Chondrocyte (in vitro differentiated cells): ENCODE measurements at regions not wholly inside any gene's neighbourhood (a gene's known extent, or its start where the extent isn't known, plus 50 kb on each side); places are given as distances from the start of the nearest gene placed in this dataset.

Source experiments
- DNase-seq: peaks from one replicate; pipeline ENCODE4 v3.0.0; 2021; ENCODE audit warnings: mixed read lengths, low spot score
- H3K27ac Mint-ChIP-seq: one replicate; pipeline ENCODE4 v1.8.0; 2021; ENCODE audit warnings: mild to moderate bottlenecking, moderate library complexity, mixed read lengths; ENCODE audit not compliant: unreplicated experiment
- H3K27me3 Mint-ChIP-seq: 2 replicates; pipeline ENCODE4 v1.8.0; 2021; ENCODE audit warnings: low read depth, mixed read lengths
- H3K36me3 Mint-ChIP-seq: 2 replicates; pipeline ENCODE4 v1.8.0; 2021; ENCODE audit warnings: low read depth, mixed read lengths
- H3K4me1 Mint-ChIP-seq: 2 replicates; pipeline ENCODE4 v1.8.0; 2021; ENCODE audit warnings: low read depth, mild to moderate bottlenecking, mixed read lengths
- H3K4me3 Mint-ChIP-seq: one replicate; pipeline ENCODE4 v1.8.0; 2021; ENCODE audit warnings: mild to moderate bottlenecking, moderate library complexity, mixed read lengths; ENCODE audit not compliant: unreplicated experiment
- H3K9me3 Mint-ChIP-seq: 2 replicates; pipeline ENCODE4 v1.8.0; 2021; ENCODE audit warnings: low read depth, mixed read lengths
- TF ChIP-seq, protein P1 (sequence below): fragments of 200-600 bp; sonication (generic); IDR thresholded peaks from 2 replicates; pipeline ENCODE4 v1.5.0; 2021; ENCODE audit warnings: antibody characterized with exemption, mild to moderate bottlenecking, moderate library complexity

DNA sequence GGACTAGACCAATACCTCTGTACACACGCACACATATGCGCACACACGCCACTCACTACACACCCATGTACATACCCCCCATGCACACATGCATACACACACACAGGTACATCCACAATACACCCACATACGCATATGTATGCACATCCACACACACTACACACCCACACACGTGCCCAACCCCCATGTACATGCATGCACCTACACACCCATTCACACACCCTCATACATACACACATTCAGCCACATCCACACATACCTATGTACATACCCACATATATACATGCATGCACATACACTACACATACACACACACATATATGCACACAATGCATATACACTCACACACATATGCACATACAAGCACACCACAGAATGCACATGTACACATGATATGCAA lies 107.1 kb downstream of the GADD45G start:
- H3K4me3 Mint-ChIP-seq, result no peak overlapping the region
- H3K4me1 Mint-ChIP-seq, result no peaks in the 10 kb centered on the region
- DNase-seq, result no peak
- no peaks in the 10 kb centered on the region for H3K36me3 Mint-ChIP-seq
- no peak overlapping the region for H3K27ac Mint-ChIP-seq
- H3K27me3 Mint-ChIP-seq, result peaks cover 10% of the 10 kb centered on the region
- TF ChIP-seq, protein P1, sequence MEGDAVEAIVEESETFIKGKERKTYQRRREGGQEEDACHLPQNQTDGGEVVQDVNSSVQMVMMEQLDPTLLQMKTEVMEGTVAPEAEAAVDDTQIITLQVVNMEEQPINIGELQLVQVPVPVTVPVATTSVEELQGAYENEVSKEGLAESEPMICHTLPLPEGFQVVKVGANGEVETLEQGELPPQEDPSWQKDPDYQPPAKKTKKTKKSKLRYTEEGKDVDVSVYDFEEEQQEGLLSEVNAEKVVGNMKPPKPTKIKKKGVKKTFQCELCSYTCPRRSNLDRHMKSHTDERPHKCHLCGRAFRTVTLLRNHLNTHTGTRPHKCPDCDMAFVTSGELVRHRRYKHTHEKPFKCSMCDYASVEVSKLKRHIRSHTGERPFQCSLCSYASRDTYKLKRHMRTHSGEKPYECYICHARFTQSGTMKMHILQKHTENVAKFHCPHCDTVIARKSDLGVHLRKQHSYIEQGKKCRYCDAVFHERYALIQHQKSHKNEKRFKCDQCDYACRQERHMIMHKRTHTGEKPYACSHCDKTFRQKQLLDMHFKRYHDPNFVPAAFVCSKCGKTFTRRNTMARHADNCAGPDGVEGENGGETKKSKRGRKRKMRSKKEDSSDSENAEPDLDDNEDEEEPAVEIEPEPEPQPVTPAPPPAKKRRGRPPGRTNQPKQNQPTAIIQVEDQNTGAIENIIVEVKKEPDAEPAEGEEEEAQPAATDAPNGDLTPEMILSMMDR, result no peak
- H3K9me3 Mint-ChIP-seq, result no peaks in the 10 kb centered on the region

DNA sequence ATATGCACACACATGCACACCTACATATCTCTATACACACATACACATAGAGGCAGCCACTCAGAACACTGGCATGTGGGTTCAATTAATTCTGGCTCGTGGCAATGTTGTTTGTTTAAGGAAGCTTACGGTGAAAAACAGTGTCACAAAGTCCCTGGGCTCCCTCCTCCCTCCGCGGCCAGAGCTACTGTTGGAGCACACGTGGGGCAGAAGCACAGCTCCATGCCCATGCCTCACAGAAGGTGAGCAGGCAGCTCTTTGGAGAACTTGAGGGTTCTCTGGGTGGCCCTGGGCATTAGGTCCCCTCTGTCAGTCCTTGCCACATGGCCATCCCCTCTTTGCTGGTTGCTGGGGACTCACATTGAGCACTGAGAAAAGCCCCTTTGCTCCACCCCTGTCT lies 107.5 kb downstream of the GADD45G start:
- TF ChIP-seq, protein P1, result no peak
- no peak overlapping the region for H3K4me3 Mint-ChIP-seq
- no peaks in the 10 kb centered on the region for H3K9me3 Mint-ChIP-seq
- no peaks in the 10 kb centered on the region for H3K4me1 Mint-ChIP-seq
- peaks cover 7% of the 10 kb centered on the region for H3K27me3 Mint-ChIP-seq
- no peak overlapping the region for H3K27ac Mint-ChIP-seq
- no peak for DNase-seq
- H3K36me3 Mint-ChIP-seq, result no peaks in the 10 kb centered on the region

- H3K27ac Mint-ChIP-seq, result no peak overlapping the region
- no peak overlapping the region for H3K4me3 Mint-ChIP-seq
- H3K27me3 Mint-ChIP-seq, result peaks cover 3% of the 10 kb centered on the region
- TF ChIP-seq, protein P1, result no peak
- H3K36me3 Mint-ChIP-seq, result no peaks in the 10 kb centered on the region
- no peak for DNase-seq
- no peaks in the 10 kb centered on the region for H3K4me1 Mint-ChIP-seq
- H3K9me3 Mint-ChIP-seq, result peaks cover 4% of the 10 kb centered on the region
Measured at GRCh38 chr9:89714321-89714720, 109.5 kb downstream of the GADD45G start.

DNA sequence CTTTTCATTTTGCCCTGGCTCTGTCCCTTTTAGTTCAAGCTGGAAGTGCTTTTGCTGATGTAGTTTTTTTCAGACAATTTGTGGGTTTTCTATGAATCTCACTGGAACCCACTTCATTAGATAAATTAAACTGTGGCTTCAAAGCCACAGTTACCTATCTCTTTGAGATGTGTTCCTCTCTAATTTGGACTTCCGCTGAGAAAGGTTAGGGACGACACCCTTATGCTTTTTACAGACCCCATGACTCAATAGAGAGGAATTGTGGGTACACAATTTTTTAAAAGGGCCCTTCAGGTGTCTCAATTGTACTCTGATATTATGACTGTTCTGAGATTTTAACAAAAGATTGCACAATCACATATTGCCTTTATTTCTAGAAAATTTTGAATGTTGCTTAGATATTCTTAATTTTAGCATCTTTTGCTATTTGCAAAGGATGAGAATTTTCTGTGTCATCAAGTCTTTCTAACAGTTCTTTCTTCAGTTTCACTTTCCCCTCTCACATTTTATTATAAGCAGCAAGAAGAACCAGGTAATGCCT lies 110.6 kb downstream of the GADD45G start:
- H3K27ac Mint-ChIP-seq, result no peak overlapping the region
- TF ChIP-seq, protein P1, result no peak

GRCh38 chr9:89715881-89716280 lies 111.1 kb downstream of the GADD45G start:
- Mint-ChIP-seq H3K27ac (no peak overlapping the region), H3K4me1 (no peaks in the 10 kb centered on the region), H3K36me3 (no peaks in the 10 kb centered on the region), H3K4me3 (no peak overlapping the region), H3K9me3 (peaks cover 4% of the 10 kb centered on the region), H3K27me3 (peaks cover 3% of the 10 kb centered on the region)
- DNase-seq, result no peak
- TF ChIP-seq, protein P1, result no peak

More for the DNA sequence above, 110.6 kb downstream of the GADD45G start:
- Mint-ChIP-seq H3K27me3 (peaks cover 3% of the 10 kb centered on the region), H3K4me1 (no peaks in the 10 kb centered on the region), H3K9me3 (peaks cover 4% of the 10 kb centered on the region), H3K4me3 (no peak overlapping the region), H3K36me3 (no peaks in the 10 kb centered on the region)
- DNase-seq, result no peak
